GM23248 (cell line): ENCODE measurements at regions not wholly inside any gene's neighbourhood (a gene's known extent, or its start where the extent isn't known, plus 50 kb on each side); places are given as distances from the start of the nearest gene placed in this dataset.

Source experiments
- DNase-seq: peaks from one replicate; pipeline ENCODE4 v3.0.0-alpha.2; 2015
- H2AFZ ChIP-seq: fragments of 200-600 bp; sonication (generic); 2 replicates; pipeline ENCODE4 v1.6.1; 2016; ENCODE audit warnings: antibody characterized with exemption
- H3F3A ChIP-seq: fragments of 200-600 bp; sonication (generic); 2 replicates; pipeline ENCODE4 v1.6.1; 2016; ENCODE audit warnings: mild to moderate bottlenecking, antibody characterized with exemption, mixed run types; ENCODE audit not compliant: insufficient read depth
- H3K27ac ChIP-seq: fragments of 200-600 bp; sonication (generic); 2 replicates; pipeline ENCODE4 v1.5.1; 2016; ENCODE audit warnings: mild to moderate bottlenecking
- H3K27me3 ChIP-seq: fragments of 200-600 bp; sonication (generic); replicated peaks from 2 replicates; pipeline ENCODE4 v1.6.1; 2016; ENCODE audit warnings: mild to moderate bottlenecking; ENCODE audit not compliant: insufficient read depth
- H3K36me3 ChIP-seq: fragments of 200-600 bp; sonication (generic); 2 replicates; pipeline ENCODE4 v1.6.1; 2016; ENCODE audit warnings: low read depth, mild to moderate bottlenecking
- H3K4me1 ChIP-seq: fragments of 200-600 bp; sonication (generic); 2 replicates; pipeline ENCODE4 v1.6.1; 2016; ENCODE audit warnings: mild to moderate bottlenecking; ENCODE audit not compliant: insufficient read depth
- H3K4me2 ChIP-seq: fragments of 200-600 bp; sonication (generic); one replicate; pipeline ENCODE4 v1.6.1; 2016; ENCODE audit warnings: mild to moderate bottlenecking; ENCODE audit not compliant: unreplicated experiment
- H3K4me3 ChIP-seq: fragments of 200-600 bp; sonication (generic); 2 replicates; pipeline ENCODE4 v1.5.1; 2016; ENCODE audit warnings: mild to moderate bottlenecking
- H3K79me2 ChIP-seq: fragments of 200-600 bp; sonication (generic); 2 replicates; pipeline ENCODE4 v1.6.1; 2016; ENCODE audit warnings: mild to moderate bottlenecking; ENCODE audit not compliant: insufficient read depth
- H3K9ac ChIP-seq: fragments of 200-600 bp; sonication (generic); 2 replicates; pipeline ENCODE4 v1.6.1; 2016; ENCODE audit warnings: mild to moderate bottlenecking
- H3K9me2 ChIP-seq: fragments of 200-600 bp; sonication (generic); 2 replicates; pipeline ENCODE4 v1.6.1; 2016; ENCODE audit warnings: mixed run types, mild to moderate bottlenecking, moderate library complexity; ENCODE audit not compliant: insufficient read depth
- H3K9me3 ChIP-seq: fragments of 200-600 bp; sonication (generic); one replicate; pipeline ENCODE4 v1.6.1; 2017; ENCODE audit warnings: low read depth
- H4K20me1 ChIP-seq: fragments of 200-600 bp; sonication (generic); 2 replicates; pipeline ENCODE4 v1.6.0; 2016; ENCODE audit not compliant: insufficient read depth
- EZH2 ChIP-seq: fragments of 200-600 bp; sonication (generic); IDR thresholded peaks from 2 replicates; pipeline ENCODE4 v1.6.1; 2018; ENCODE audit warnings: antibody characterized with exemption, mild to moderate bottlenecking; ENCODE audit not compliant: insufficient read depth, poor library complexity, severe bottlenecking
- EZH2phosphoT487 ChIP-seq: fragments of 200-600 bp; sonication (generic); IDR thresholded peaks from 2 replicates; pipeline ENCODE4 v1.6.1; 2018; ENCODE audit warnings: antibody characterized with exemption, moderate library complexity, mild to moderate bottlenecking, low read depth; ENCODE audit not compliant: insufficient read depth
- WGBS, 2 experiments: methylation state at CpG; one replicate each; pipeline ENCODE4 v1.1.6; 2015 to 2017; ENCODE audit warnings: low lambda C conversion rate in 2 of 2, low coverage in 1 of 2; ENCODE audit errors: missing lambda C conversion rate in 2 of 2; 5-methylcytosine and 5-hydroxymethylcytosine counted together
- in situ Hi-C: fragments of 300-500 bp; cut with MboI; formaldehyde crosslinking; loops from 2 replicates; pipeline ENCODE4 v1.15.0; 2020

DNA sequence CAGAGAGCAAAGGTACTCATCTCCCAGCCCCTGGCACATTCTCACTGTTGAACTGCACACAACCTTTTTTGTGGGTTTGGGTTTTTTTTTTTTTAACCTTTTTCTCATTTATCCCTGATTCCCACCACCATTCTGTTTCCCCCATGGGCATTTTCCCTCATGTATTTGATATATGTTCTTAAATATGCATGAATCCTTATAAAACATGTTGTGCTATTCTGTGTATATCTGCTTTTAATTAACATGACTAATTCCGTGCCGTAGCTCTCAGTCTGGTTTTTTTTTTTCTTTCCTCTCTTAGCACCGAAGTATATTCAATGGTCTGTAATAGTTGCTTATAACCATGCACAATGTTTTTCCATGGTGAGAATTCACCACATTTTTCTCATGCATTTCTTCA is 204.5 kb downstream of the RGS3 start:
- WGBS, 2 experiments, result 2 to 4% methylated on average over 3 of the region's 3 CpGs
- in situ Hi-C loops, result no loop called here
- DNase-seq, result peak; percentile 75
- Histone ChIP-seq H3K27ac (no peak overlapping the region), H3K27me3 (no peaks in the 10 kb centered on the region), H3K9me3 (no peaks in the 10 kb centered on the region), H3K79me2 (no peaks in the 10 kb centered on the region), H3K9me2 (no peaks in the 10 kb centered on the region), H3K9ac (no peak overlapping the region), H3F3A (peaks cover 11% of the 10 kb centered on the region; the same call in 1 of the 2 replicates), H3K4me1 (peaks cover 11% of the 10 kb centered on the region), H3K4me3 (no peak overlapping the region), H2AFZ (no peak overlapping the region), H3K36me3 (no peaks in the 10 kb centered on the region), H3K4me2 (peak overlapping the region; percentile 24), H4K20me1 (no peaks in the 10 kb centered on the region)
- TF ChIP-seq EZH2 (no peak), EZH2phosphoT487 (no peak)

- Histone ChIP-seq H3K4me3 (no peak overlapping the region), H3K79me2 (no peaks in the 10 kb centered on the region), H3K9ac (no peak overlapping the region), H3K36me3 (no peaks in the 10 kb centered on the region), H2AFZ (no peak overlapping the region), H3K4me2 (no peak overlapping the region), H3K27me3 (no peaks in the 10 kb centered on the region), H3K4me1 (peaks cover 22% of the 10 kb centered on the region), H3K27ac (no peak overlapping the region), H3K9me2 (no peaks in the 10 kb centered on the region), H4K20me1 (no peaks in the 10 kb centered on the region), H3K9me3 (no peaks in the 10 kb centered on the region), H3F3A (peaks cover 22% of the 10 kb centered on the region)
- peak; percentile 79 for DNase-seq
- in situ Hi-C loops, result no loop called here
- TF ChIP-seq EZH2phosphoT487 (no peak), EZH2 (no peak)
- 41 to 49% methylated on average over 4 of the region's 4 CpGs for WGBS, 2 experiments
Measured at GRCh38 chr9:113669522-113670115, 206.1 kb downstream of the RGS3 start.

DNA sequence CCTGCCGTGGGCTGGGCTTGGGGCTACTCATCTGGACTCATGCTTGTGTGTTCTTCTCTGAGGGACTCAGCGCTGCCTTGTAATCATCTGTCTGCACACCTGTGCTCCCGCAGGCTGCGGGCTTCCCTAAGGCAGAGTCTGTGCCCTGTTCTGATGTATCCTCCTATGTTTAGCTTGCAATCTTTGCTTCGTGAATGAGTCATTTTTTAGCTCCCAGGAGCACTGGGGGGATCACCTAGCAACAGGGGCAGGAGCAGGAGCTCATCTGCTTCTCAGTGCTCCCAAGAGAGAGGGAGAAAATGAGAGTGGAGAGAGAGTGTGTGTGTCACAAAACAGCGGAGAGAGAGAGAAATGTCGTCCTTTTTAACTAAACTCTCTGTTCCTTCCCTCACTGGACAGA is 202.4 kb upstream of the ZNF618 start:
- in situ Hi-C loops, result no loop called here

GRCh38 chr9:113674436-113674835 is 201.7 kb upstream of the ZNF618 start:
- H3K9me2 ChIP-seq, result no peaks in the 10 kb centered on the region
- H3K9ac ChIP-seq, result peak overlapping the region; percentile 68
- no peak overlapping the region for H3K4me3 ChIP-seq
- no peak for TF ChIP-seq EZH2
- no peak for TF ChIP-seq EZH2phosphoT487
- WGBS, 2 experiments, result 39 to 44% methylated on average over 6 of the region's 6 CpGs
- peak; percentile 87 for DNase-seq
- no peaks in the 10 kb centered on the region for H3K9me3 ChIP-seq
- peak overlapping the region; percentile 92 for H3K27ac ChIP-seq
- H3K4me2 ChIP-seq, result peak overlapping the region; percentile 71
- H3K27me3 ChIP-seq, result no peaks in the 10 kb centered on the region
- in situ Hi-C loops, result no loop called here
- no peak overlapping the region for H2AFZ ChIP-seq
- H3F3A ChIP-seq, result peaks cover 34% of the 10 kb centered on the region
- no peaks in the 10 kb centered on the region for H4K20me1 ChIP-seq
- H3K4me1 ChIP-seq, result peaks cover 32% of the 10 kb centered on the region
- H3K36me3 ChIP-seq, result no peaks in the 10 kb centered on the region
- no peaks in the 10 kb centered on the region for H3K79me2 ChIP-seq

More for the DNA sequence above, 202.4 kb upstream of the ZNF618 start:
- Histone ChIP-seq H3K9ac (no peak overlapping the region), H3K4me3 (no peak overlapping the region), H3K79me2 (no peaks in the 10 kb centered on the region), H3K4me1 (peaks cover 32% of the 10 kb centered on the region), H3K4me2 (no peak overlapping the region), H3K9me3 (no peaks in the 10 kb centered on the region), H4K20me1 (no peaks in the 10 kb centered on the region), H3K27ac (peak overlapping the region; percentile 22; the same call in 1 of the 2 replicates), H3K9me2 (no peaks in the 10 kb centered on the region), H3K36me3 (no peaks in the 10 kb centered on the region), H3F3A (peaks cover 38% of the 10 kb centered on the region), H2AFZ (no peak overlapping the region), H3K27me3 (no peaks in the 10 kb centered on the region)
- TF ChIP-seq EZH2phosphoT487, result no peak
- no peak for TF ChIP-seq EZH2
- WGBS, 2 experiments, result 68 to 79% methylated on average over 7 of the region's 7 CpGs
- peak; percentile 48 for DNase-seq

- H3K9me3 ChIP-seq, result no peaks in the 10 kb centered on the region
- 0 to 1% methylated on average over 10 of the region's 10 CpGs for WGBS, 2 experiments
- no peaks in the 10 kb centered on the region for H3K9me2 ChIP-seq
- peaks cover 32% of the 10 kb centered on the region for H3K4me1 ChIP-seq
- peak overlapping the region; percentile 40; the same call in 1 of the 2 replicates for H2AFZ ChIP-seq
- peak overlapping the region; percentile 37 for H3K4me3 ChIP-seq
- H3K79me2 ChIP-seq, result no peaks in the 10 kb centered on the region
- H3K27ac ChIP-seq, result peak overlapping the region; percentile 92
- H3F3A ChIP-seq, result peaks cover 27% of the 10 kb centered on the region
- no peaks in the 10 kb centered on the region for H4K20me1 ChIP-seq
- DNase-seq, result peak; percentile 99
- in situ Hi-C loops, result no loop called here
- TF ChIP-seq EZH2 (no peak), EZH2phosphoT487 (no peak)
- no peaks in the 10 kb centered on the region for H3K27me3 ChIP-seq
- peak overlapping the region; percentile 71 for H3K4me2 ChIP-seq
- H3K9ac ChIP-seq, result peak overlapping the region; percentile 68
- H3K36me3 ChIP-seq, result no peaks in the 10 kb centered on the region
Measured at GRCh38 chr9:113675475-113675941, 200.6 kb upstream of the ZNF618 start.
